ENCODE measurements at regions not wholly inside any gene's neighbourhood (a gene's known extent, or its start where the extent isn't known, plus 50 kb on each side); places are given as distances from the start of the nearest gene placed in this dataset.

DNA sequence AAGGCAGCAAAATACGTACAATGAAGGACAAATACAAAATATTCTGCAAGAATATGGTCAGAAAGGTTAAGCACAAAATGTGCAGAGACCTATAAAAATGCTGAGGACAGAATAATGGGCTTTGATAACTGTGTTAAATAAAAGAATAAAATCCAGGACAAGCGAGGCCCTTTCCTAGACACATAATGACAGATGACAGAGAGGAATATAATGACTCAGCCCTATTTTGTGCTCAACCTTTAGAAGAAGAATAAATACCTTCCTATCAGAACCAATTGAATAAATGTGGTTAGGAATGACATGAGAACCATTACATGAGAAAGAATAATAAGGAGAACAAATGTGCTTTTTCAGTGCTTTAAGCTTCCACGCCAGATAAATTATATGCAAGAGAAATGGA is 178.0 kb downstream of the TEX13C start:
- TF ChIP-seq, protein P1, sequence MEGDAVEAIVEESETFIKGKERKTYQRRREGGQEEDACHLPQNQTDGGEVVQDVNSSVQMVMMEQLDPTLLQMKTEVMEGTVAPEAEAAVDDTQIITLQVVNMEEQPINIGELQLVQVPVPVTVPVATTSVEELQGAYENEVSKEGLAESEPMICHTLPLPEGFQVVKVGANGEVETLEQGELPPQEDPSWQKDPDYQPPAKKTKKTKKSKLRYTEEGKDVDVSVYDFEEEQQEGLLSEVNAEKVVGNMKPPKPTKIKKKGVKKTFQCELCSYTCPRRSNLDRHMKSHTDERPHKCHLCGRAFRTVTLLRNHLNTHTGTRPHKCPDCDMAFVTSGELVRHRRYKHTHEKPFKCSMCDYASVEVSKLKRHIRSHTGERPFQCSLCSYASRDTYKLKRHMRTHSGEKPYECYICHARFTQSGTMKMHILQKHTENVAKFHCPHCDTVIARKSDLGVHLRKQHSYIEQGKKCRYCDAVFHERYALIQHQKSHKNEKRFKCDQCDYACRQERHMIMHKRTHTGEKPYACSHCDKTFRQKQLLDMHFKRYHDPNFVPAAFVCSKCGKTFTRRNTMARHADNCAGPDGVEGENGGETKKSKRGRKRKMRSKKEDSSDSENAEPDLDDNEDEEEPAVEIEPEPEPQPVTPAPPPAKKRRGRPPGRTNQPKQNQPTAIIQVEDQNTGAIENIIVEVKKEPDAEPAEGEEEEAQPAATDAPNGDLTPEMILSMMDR (IDR thresholded peaks at IDR 0.05; ENCODE audit: low read depth, low read length, poor library complexity, severe bottlenecking) = no peak
- TF ChIP-seq EZH2phosphoT487 (IDR thresholded peaks at IDR 0.05; ENCODE audit: borderline replicate concordance, low read length) = no peak
- Histone ChIP-seq H3K79me2 (ENCODE audit: control insufficient read depth, low read length) (no peaks in the 10 kb centered on the region), H4K20me1 (ENCODE audit: control insufficient read depth, insufficient read depth, low read depth, low read length) (no peaks in the 10 kb centered on the region), H3K4me3 (ENCODE audit: low read length) (no peak overlapping the region), H3K4me1 (ENCODE audit: control insufficient read depth, low read length) (no peaks in the 10 kb centered on the region), H3K9me3 (ENCODE audit: control insufficient read depth, insufficient read depth, low read length) (no peaks in the 10 kb centered on the region), H3K9me2 (replicated peaks; ENCODE audit: control insufficient read depth, low read length) (no peaks in the 10 kb centered on the region), H3K4me2 (ENCODE audit: low read length) (no peak overlapping the region), H3K36me3 (ENCODE audit: control insufficient read depth, low read length) (no peaks in the 10 kb centered on the region), H3K27ac (ENCODE audit: low read depth, low read length) (no peak overlapping the region), H3K27me3 (ENCODE audit: control insufficient read depth, low read length) (no peaks in the 10 kb centered on the region), H3F3A (ENCODE audit: control insufficient read depth, insufficient read depth) (no peaks in the 10 kb centered on the region)

DNA sequence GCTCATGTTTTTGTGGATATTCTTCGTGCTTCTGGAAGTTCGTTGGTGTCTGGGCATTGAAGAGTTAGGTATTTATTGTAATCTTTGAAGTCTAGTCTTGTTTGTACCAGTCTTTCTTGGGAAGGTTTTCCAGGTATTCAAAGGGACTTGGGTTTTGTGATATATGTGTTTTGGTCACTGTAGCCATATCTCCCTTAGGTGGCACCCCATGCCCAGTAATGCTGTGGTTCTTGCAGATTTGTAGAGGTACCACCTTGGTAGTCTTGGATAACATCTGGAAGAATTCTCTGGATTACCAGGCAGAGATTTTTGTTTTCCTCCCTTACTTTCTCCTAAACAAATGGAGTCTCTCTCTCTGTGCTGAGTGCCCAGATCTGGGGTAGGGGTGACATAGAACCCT is 184.1 kb downstream of the TEX13C start:
- Histone ChIP-seq H3K9me3 (ENCODE audit: control insufficient read depth, insufficient read depth, low read length) (no peaks in the 10 kb centered on the region), H3F3A (ENCODE audit: control insufficient read depth, insufficient read depth) (no peaks in the 10 kb centered on the region), H3K79me2 (ENCODE audit: control insufficient read depth, low read length) (no peaks in the 10 kb centered on the region), H3K27ac (ENCODE audit: low read depth, low read length) (no peak overlapping the region), H3K4me3 (ENCODE audit: low read length) (no peak overlapping the region), H3K4me2 (ENCODE audit: low read length) (no peak overlapping the region), H3K36me3 (ENCODE audit: control insufficient read depth, low read length) (no peaks in the 10 kb centered on the region), H3K9me2 (replicated peaks; ENCODE audit: control insufficient read depth, low read length) (no peaks in the 10 kb centered on the region), H3K27me3 (ENCODE audit: control insufficient read depth, low read length) (no peaks in the 10 kb centered on the region), H4K20me1 (ENCODE audit: control insufficient read depth, insufficient read depth, low read depth, low read length) (no peaks in the 10 kb centered on the region), H3K4me1 (ENCODE audit: control insufficient read depth, low read length) (no peaks in the 10 kb centered on the region)
- TF ChIP-seq, protein P1 (IDR thresholded peaks at IDR 0.05; ENCODE audit: low read depth, low read length, poor library complexity, severe bottlenecking) = no peak
- no peak for TF ChIP-seq EZH2phosphoT487 (IDR thresholded peaks at IDR 0.05; ENCODE audit: borderline replicate concordance, low read length)

DNA sequence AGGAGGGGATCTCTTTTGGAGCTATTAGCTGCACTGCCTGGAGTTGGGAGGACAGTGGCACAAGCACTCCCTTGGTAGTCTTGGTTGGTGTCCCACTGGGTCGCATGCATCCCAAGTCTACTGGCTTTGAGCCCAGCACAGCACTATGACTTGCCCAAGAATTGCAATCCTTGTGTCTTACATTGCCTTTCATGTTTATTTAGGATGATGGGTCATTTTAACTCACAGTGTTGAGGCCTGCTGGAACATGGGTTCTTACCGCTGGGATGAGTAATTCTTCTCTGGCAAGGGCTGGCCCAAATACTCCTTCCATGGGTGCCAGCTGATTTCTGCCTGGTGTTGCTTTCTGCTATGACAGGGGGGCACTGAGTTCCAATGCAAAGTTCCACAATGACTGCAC is 185.5 kb downstream of the TEX13C start:
- Histone ChIP-seq H3K27ac (ENCODE audit: low read depth, low read length) (no peak overlapping the region), H3K9me3 (ENCODE audit: control insufficient read depth, insufficient read depth, low read length) (no peaks in the 10 kb centered on the region), H3K4me2 (ENCODE audit: low read length) (no peak overlapping the region), H3K4me1 (ENCODE audit: control insufficient read depth, low read length) (no peaks in the 10 kb centered on the region), H3K36me3 (ENCODE audit: control insufficient read depth, low read length) (no peaks in the 10 kb centered on the region), H3K79me2 (ENCODE audit: control insufficient read depth, low read length) (no peaks in the 10 kb centered on the region), H3K9me2 (replicated peaks; ENCODE audit: control insufficient read depth, low read length) (no peaks in the 10 kb centered on the region), H3K27me3 (ENCODE audit: control insufficient read depth, low read length) (no peaks in the 10 kb centered on the region), H3F3A (ENCODE audit: control insufficient read depth, insufficient read depth) (no peaks in the 10 kb centered on the region), H4K20me1 (ENCODE audit: control insufficient read depth, insufficient read depth, low read depth, low read length) (no peaks in the 10 kb centered on the region), H3K4me3 (ENCODE audit: low read length) (no peak overlapping the region)
- TF ChIP-seq EZH2phosphoT487 (IDR thresholded peaks at IDR 0.05; ENCODE audit: borderline replicate concordance, low read length) = no peak
- TF ChIP-seq, protein P1 (IDR thresholded peaks at IDR 0.05; ENCODE audit: low read depth, low read length, poor library complexity, severe bottlenecking) = no peak

DNA sequence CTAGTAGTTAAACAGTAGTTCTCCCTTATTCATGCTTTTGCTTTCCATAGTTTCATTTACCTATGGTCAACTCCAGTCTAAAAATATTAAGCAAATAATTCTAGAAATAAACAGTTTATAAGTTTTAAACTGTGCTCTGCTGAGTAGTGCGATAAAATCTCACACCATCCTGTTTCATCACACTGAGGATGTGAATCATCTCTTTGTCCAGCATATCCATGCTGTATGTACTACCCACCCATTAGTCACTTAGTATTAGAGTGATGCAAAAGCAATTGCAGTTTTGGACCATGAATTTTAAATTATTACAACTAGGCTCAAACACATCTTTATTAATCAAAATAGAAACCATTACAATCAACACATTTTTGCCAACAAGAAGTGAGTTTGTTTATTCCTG is 187.4 kb downstream of the TEX13C start:
- Histone ChIP-seq H3F3A (ENCODE audit: control insufficient read depth, insufficient read depth) (no peaks in the 10 kb centered on the region), H3K4me1 (ENCODE audit: control insufficient read depth, low read length) (no peaks in the 10 kb centered on the region), H3K9me3 (ENCODE audit: control insufficient read depth, insufficient read depth, low read length) (no peaks in the 10 kb centered on the region), H3K36me3 (ENCODE audit: control insufficient read depth, low read length) (no peaks in the 10 kb centered on the region), H3K27me3 (ENCODE audit: control insufficient read depth, low read length) (no peaks in the 10 kb centered on the region), H3K4me2 (ENCODE audit: low read length) (no peak overlapping the region), H4K20me1 (ENCODE audit: control insufficient read depth, insufficient read depth, low read depth, low read length) (no peaks in the 10 kb centered on the region), H3K4me3 (ENCODE audit: low read length) (no peak overlapping the region), H3K79me2 (ENCODE audit: control insufficient read depth, low read length) (no peaks in the 10 kb centered on the region), H3K9me2 (replicated peaks; ENCODE audit: control insufficient read depth, low read length) (no peaks in the 10 kb centered on the region), H3K27ac (ENCODE audit: low read depth, low read length) (no peak overlapping the region)
- no peak for TF ChIP-seq EZH2phosphoT487 (IDR thresholded peaks at IDR 0.05; ENCODE audit: borderline replicate concordance, low read length)
- TF ChIP-seq, protein P1 (IDR thresholded peaks at IDR 0.05; ENCODE audit: low read depth, low read length, poor library complexity, severe bottlenecking) = no peak
